ENCODE measurements at regions not wholly inside any gene's neighbourhood (a gene's known extent, or its start where the extent isn't known, plus 50 kb on each side); places are given as distances from the start of the nearest gene placed in this dataset.
"Not testable (repeated sequence)": the region's sequence is repeated elsewhere in the genome, so short reads cannot be mapped to it uniquely, and the experiment has no call there.

DNA sequence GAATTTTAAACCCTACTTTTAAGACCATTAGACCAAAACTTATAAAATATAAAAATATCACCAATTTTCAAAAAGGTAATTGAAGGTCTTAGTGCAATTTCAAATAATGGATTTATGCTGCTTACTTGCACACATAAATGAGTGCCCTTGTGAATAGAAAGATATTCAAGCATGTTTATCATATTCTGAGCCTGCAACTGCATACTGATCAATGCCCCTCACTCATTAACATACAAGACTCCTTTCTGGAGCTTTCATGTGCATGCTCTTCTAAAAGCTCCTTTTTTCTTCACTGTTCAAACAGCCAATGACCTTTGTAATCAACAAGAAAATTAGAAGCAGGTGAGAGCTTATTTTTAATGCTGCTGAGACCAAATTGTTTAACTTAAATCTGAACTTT, 1139.3 kb downstream of the HACE1 start:
- H3K4me3 ChIP-seq (ENCODE audit: low read depth, low read length): no peak overlapping the region
- TF ChIP-seq, protein P1, sequence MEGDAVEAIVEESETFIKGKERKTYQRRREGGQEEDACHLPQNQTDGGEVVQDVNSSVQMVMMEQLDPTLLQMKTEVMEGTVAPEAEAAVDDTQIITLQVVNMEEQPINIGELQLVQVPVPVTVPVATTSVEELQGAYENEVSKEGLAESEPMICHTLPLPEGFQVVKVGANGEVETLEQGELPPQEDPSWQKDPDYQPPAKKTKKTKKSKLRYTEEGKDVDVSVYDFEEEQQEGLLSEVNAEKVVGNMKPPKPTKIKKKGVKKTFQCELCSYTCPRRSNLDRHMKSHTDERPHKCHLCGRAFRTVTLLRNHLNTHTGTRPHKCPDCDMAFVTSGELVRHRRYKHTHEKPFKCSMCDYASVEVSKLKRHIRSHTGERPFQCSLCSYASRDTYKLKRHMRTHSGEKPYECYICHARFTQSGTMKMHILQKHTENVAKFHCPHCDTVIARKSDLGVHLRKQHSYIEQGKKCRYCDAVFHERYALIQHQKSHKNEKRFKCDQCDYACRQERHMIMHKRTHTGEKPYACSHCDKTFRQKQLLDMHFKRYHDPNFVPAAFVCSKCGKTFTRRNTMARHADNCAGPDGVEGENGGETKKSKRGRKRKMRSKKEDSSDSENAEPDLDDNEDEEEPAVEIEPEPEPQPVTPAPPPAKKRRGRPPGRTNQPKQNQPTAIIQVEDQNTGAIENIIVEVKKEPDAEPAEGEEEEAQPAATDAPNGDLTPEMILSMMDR (IDR thresholded peaks at IDR 0.05; ENCODE audit: low read depth, low read length): no peak

DNA sequence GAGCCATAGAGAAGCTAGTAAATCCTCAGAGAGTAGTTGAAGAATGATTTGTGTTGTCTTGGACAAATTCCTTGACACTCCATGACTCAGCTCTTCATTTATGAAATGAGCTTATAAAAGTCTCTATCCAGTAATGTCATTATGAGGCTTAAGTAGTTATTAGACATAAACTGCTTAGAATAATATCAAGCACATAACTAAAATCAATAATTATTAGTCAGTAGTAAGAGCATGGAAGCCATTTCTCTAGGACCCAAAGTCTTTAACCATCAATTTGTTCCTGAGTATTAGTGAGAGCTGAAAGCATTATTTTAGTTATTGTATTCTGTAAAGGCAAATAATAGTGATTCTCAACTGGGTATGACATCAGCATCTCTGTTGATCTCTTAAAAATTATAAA, 1140.2 kb downstream of the HACE1 start:
- TF ChIP-seq, protein P1 (IDR thresholded peaks at IDR 0.05; ENCODE audit: low read depth, low read length): no peak
- H3K4me3 ChIP-seq (ENCODE audit: low read depth, low read length): no peak overlapping the region

DNA sequence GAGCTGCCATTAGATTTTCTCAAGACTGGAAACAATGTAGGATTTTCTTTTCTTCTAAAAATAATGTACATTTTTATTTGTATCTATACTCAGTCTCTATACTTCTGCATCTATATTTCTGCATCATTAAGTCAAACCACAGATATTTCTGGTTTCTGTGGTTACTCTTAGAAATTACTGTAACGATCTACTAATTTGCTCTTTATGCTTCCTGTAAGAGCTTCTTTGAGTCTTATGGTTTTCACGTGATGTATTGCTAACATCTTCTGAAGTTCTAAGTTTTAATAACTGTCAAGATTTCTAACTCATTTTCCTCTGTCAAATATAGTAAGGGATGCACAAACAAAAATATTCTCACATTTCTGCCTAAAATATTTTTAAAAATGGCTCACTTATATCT, 1144.5 kb downstream of the HACE1 start:
- H3K4me3 ChIP-seq (ENCODE audit: low read depth, low read length): no peak overlapping the region
- TF ChIP-seq, protein P1 (IDR thresholded peaks at IDR 0.05; ENCODE audit: low read depth, low read length): no peak

DNA sequence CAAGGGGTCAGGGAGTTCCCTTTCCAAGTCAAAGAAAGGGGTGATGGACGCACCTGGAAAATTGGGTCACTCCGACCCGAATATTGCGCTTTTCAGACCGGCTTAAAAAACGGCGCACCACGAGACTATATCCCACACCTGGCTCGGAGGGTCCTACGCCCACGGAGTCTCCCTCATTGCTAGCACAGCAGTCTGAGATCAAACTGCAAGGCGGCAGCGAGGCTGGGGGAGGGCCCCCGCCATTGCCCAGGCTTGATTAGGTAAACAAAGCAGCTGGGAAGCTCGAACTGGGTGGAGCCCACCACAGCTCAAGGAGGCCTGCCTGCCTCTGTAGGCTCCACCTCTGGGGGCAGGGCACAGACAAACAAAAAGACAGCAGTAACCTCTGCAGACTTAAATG, 1150.5 kb downstream of the HACE1 start:
- not testable (repeated sequence) for H3K4me3 ChIP-seq (ENCODE audit: low read depth, low read length)

DNA sequence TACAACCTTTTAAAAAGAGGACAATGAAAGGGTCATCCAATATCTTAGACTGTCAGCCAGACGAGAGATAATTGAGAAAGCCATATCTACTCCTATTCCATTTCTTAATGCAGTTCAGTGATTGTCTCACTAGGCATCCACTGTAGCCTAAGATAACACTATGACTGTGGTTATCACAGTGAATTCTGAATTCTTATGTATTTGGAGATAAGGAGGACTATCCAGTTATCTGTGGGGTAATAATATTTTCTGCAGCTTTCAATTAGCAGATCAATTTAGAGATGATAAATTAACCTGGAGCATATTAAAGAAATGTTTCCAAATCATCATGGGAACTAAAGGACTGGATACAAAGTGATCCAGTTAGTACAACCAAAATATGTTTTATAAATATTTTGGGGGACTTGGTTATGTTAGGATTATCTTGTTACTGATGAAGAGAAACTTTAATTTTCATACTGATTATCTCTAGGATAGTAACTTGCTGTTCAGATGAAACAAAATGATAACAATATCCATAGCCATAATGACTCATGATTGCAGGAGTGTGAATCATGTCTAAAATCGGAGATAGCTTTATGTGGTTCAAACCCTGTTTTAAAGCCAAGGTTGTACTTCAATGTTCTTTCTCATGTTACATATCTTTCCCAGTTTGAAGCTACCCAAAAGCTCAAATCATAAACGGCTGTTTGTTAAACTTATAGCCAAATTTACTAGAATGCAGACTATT, 1152.0 kb downstream of the HACE1 start:
- TF ChIP-seq, protein P1 (IDR thresholded peaks at IDR 0.05; ENCODE audit: low read depth, low read length): no peak

DNA sequence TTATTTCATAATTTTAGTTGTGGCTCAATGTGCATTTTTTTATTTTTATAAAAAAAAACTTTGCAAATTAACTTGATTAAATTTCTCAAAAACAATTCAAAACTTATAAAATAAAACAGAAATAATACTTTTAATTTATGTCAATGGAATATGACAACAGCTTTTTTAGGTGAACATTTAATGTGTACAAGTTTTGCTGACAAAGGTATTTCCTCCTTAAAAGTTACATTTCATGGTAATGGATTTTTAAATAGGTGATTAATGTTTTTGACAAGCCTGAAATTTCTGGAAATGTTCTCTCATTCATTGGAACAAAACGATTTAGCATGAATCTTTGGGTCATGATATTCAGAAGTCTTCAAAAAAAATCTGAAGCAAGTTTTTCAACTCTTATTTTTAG, 1160.0 kb downstream of the HACE1 start:
- H3K4me3 ChIP-seq (ENCODE audit: low read depth, low read length): no peak overlapping the region
- TF ChIP-seq, protein P1 (IDR thresholded peaks at IDR 0.05; ENCODE audit: low read depth, low read length): no peak

More for the DNA sequence above, 1152.0 kb downstream of the HACE1 start:
- H3K4me3 ChIP-seq (ENCODE audit: low read depth, low read length): no peak overlapping the region

DNA sequence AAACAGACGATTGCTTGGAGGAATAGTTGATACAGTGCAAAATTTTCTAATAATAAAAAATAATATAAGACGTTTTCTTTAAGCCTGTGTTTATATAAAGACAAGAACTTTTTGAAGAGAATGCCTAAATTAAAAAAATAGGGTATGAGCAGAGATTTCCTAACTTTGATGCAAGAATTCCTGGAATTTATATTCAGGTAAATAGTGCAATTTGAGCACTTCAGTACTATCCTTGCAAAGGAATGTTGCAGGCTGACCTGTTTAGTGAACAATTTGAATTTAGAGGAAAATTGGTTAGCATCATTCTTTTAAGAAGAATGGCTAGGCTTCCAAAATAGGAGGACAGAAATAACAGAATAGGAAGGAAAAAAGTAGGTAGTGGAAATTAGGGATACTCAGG, 1172.3 kb downstream of the HACE1 start:
- H3K4me3 ChIP-seq (ENCODE audit: low read depth, low read length): no peak overlapping the region
- TF ChIP-seq, protein P1 (IDR thresholded peaks at IDR 0.05; ENCODE audit: low read depth, low read length): no peak

DNA sequence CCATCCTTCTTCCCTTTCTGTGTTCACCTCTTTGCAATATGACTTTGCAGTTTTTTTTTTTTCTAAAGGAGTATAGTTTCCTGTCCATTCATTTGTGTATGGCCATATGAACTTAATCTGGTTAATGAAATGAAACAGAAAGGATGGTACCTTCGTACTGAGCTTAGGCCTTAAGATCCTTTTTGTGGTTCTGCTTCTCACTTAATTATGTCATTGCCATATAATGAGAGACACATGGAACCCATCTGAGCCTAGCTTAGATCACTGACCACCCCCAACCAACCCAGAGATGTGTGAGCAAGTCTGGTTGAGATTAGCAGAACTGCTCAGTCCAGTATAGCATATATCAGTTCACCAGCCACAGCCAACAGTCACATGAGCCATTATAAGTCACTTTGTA, 1179.6 kb downstream of the HACE1 start:
- TF ChIP-seq, protein P1 (IDR thresholded peaks at IDR 0.05; ENCODE audit: low read depth, low read length): no peak
- no peak overlapping the region for H3K4me3 ChIP-seq (ENCODE audit: low read depth, low read length)
